ENCODE measurements at regions not wholly inside any gene's neighbourhood (a gene's known extent, or its start where the extent isn't known, plus 50 kb on each side); places are given as distances from the start of the nearest gene placed in this dataset.

DNA sequence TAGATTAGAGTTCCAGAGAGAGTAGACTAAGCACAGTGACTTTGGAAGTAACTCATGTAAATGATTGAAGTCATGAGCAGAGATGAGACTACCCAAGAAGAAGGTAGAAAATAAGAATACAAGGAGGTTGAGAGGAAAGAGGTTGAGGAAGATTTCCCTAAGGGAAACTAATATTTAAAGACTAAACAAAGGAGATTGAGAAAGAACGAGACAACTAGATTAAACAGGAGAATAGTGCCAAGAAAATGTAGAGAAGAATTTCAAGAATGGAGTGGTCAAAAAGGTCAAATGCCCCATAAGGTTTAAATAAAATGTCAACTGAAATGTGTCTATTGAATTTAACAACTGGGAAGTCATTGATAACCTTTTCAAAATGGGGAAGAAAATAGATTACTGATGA is 59.0 kb downstream of the RPS29 start:
- Histone ChIP-seq H3K27me3 (ENCODE audit: insufficient read depth in 3 of 3, low read length in 2 of 3) (no peaks in the 10 kb centered on the region), H3K36me3 (ENCODE audit: insufficient read depth in 1 of 2, low read depth in 1 of 2) (no peaks in the 10 kb centered on the region), H3K4me1 (no peaks in the 10 kb centered on the region), H3K4me3 (no peak overlapping the region), H3K9me3 (no peaks in the 10 kb centered on the region), H3K27ac (no peak overlapping the region)
- intact Hi-C loops (cut with DNase I), result no loop called here
- ATAC-seq (no peak), DNase-seq (no peak)
- 30 to 38% (median 31%) methylated on average over 1 of the region's 1 CpG for WGBS, 3 donors
- no peak for TF ChIP-seq CTCF (IDR thresholded peaks at IDR 0.05)

DNA sequence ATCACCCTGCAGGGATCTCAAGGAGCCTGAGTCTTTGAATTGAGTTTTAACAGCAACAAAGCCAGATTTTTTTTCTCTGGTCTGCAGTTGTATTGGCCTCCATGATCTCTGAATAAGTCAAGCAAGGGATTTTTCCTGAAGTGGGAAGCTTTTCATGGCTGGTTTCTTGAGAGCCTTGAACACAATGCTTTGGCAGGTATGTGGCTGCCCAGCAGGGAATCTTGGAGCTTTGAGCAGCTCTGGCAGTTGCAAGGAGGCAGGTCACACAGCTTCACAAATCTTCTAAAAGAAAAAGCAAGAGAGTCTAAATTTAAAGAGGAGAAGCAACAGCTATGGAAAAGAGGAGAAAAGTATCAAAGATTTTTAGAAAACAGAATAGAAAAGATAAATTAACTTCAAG is 60.1 kb downstream of the RPS29 start:
- no peak for ATAC-seq
- Histone ChIP-seq H3K9me3 (no peaks in the 10 kb centered on the region), H3K27ac (no peak overlapping the region), H3K4me3 (no peak overlapping the region), H3K27me3 (ENCODE audit: insufficient read depth in 3 of 3, low read length in 2 of 3) (no peaks in the 10 kb centered on the region), H3K36me3 (ENCODE audit: insufficient read depth in 1 of 2, low read depth in 1 of 2) (no peaks in the 10 kb centered on the region), H3K4me1 (no peaks in the 10 kb centered on the region)
- intact Hi-C loops (cut with DNase I), result no loop called here
- no peak for TF ChIP-seq CTCF (IDR thresholded peaks at IDR 0.05)
- no peak for DNase-seq

DNA sequence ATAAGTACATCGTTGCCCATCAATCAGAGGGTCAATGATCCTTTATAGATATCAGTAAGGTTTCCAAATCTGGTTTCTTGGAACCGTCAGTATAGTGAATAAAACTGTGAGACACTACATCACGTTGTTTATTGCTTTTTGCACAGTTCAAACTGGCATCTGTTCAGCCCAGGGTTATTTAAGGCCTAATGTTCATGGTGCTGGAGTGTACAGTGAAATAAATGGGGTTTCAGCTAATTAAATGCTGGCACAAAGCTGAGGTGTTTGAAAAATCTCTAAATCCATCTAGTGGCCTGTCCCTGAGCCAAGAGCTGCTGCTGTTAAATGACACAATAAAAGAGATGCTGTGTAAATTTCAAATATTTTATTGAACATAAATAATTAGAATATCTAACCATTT is 69.9 kb downstream of the RPS29 start:
- Histone ChIP-seq H3K4me1 (no peaks in the 10 kb centered on the region), H3K36me3 (ENCODE audit: insufficient read depth in 1 of 2, low read depth in 1 of 2) (no peaks in the 10 kb centered on the region), H3K27ac (no peak overlapping the region), H3K4me3 (no peak overlapping the region), H3K27me3 (ENCODE audit: insufficient read depth in 3 of 3, low read length in 2 of 3) (no peaks in the 10 kb centered on the region), H3K9me3 (no peaks in the 10 kb centered on the region)
- 35 to 47% (median 36%) methylated on average over 3 of the region's 3 CpGs for WGBS, 3 donors
- ATAC-seq, result no peak
- no peak for TF ChIP-seq CTCF (IDR thresholded peaks at IDR 0.05)
- intact Hi-C loops (cut with DNase I), result no loop called here
- DNase-seq, result no peak

DNA sequence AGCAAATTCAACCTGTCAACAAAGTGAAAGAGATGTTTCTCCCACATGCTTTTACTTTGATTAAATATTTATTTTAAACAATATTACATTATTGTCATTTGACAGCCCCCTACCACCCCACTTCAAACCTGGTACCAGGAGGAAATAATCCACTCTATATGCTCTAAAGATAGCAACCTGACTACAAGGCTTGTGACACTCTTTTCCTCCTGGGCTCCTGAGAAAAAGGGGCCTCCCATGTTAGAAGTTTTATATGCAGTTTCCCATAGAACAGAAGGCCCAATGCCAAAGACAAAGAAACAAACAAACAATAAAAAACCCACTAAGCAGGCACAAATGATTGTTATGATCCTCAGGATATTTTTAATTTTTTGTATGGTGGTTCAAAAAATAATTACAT is 73.6 kb downstream of the RPS29 start:
- Histone ChIP-seq H3K4me1 (no peaks in the 10 kb centered on the region), H3K4me3 (no peak overlapping the region), H3K27ac (no peak overlapping the region), H3K9me3 (no peaks in the 10 kb centered on the region), H3K36me3 (ENCODE audit: insufficient read depth in 1 of 2, low read depth in 1 of 2) (no peaks in the 10 kb centered on the region), H3K27me3 (ENCODE audit: insufficient read depth in 3 of 3, low read length in 2 of 3) (no peaks in the 10 kb centered on the region)
- intact Hi-C loops (cut with DNase I), result no loop called here
- no peak for ATAC-seq
- TF ChIP-seq CTCF (IDR thresholded peaks at IDR 0.05), result no peak
- DNase-seq, result no peak

- Histone ChIP-seq H3K4me3 (no peak overlapping the region), H3K36me3 (ENCODE audit: insufficient read depth in 1 of 2, low read depth in 1 of 2) (no peaks in the 10 kb centered on the region), H3K27me3 (ENCODE audit: insufficient read depth in 3 of 3, low read length in 2 of 3) (no peaks in the 10 kb centered on the region), H3K9me3 (no peaks in the 10 kb centered on the region), H3K4me1 (no peaks in the 10 kb centered on the region), H3K27ac (no peak overlapping the region)
- no peak for TF ChIP-seq CTCF (IDR thresholded peaks at IDR 0.05)
- no peak for DNase-seq
- ATAC-seq, result no peak
- intact Hi-C loops (cut with DNase I), result no loop called here
- WGBS, 3 donors, result 25 to 40% (median 39%) methylated on average over 3 of the region's 3 CpGs
Measured at GRCh38 chr14:49512147-49512551, 74.0 kb downstream of the RPS29 start.

All from psoas muscle (tissue), 7 donors.